ENCODE measurements at regions not wholly inside any gene's neighbourhood (a gene's known extent, or its start where the extent isn't known, plus 50 kb on each side); places are given as distances from the start of the nearest gene placed in this dataset.

DNA sequence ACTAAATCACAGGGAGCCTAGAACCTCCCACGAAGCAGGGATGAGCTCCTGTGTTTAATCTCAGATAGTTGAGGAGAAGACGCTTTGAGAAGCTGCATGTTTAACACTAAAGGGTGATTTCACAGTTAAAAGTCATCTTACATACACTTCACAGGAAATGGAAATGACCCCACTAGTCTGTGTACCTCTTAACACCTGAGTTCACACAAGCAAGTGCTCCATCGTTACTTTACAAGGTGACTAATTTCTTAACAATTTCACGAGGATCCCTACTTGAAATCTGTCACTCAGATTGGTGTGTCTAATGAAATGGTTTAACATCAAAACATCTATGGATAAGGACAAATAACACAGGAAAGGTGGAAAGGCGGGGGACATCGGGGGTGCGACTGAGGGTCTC, 93.8 kb upstream of the RPS6KA2 start:
- H3K27ac Mint-ChIP-seq, result no peak overlapping the region
- no peak for DNase-seq
- no peaks in the 10 kb centered on the region for H3K4me1 Mint-ChIP-seq
- H3K27me3 Mint-ChIP-seq, result no peaks in the 10 kb centered on the region
- ATAC-seq, result no peak
- no peaks in the 10 kb centered on the region for H3K9me3 Mint-ChIP-seq
- no peak overlapping the region for H3K4me3 Mint-ChIP-seq

GRCh38 chr6:166719019-166719418, 92.0 kb upstream of the RPS6KA2 start:
- no peaks in the 10 kb centered on the region for H3K27me3 Mint-ChIP-seq
- no peaks in the 10 kb centered on the region for H3K9me3 Mint-ChIP-seq
- ATAC-seq, result no peak
- no peak overlapping the region for H3K27ac Mint-ChIP-seq
- no peak for DNase-seq
- no peak overlapping the region for H3K4me3 Mint-ChIP-seq
- no peaks in the 10 kb centered on the region for H3K4me1 Mint-ChIP-seq

GRCh38 chr6:166718516-166718915, 91.5 kb upstream of the RPS6KA2 start:
- Mint-ChIP-seq H3K4me3 (no peak overlapping the region), H3K9me3 (no peaks in the 10 kb centered on the region), H3K27me3 (no peaks in the 10 kb centered on the region), H3K27ac (no peak overlapping the region), H3K4me1 (no peaks in the 10 kb centered on the region)
- DNase-seq (no peak), ATAC-seq (no peak)

DNA sequence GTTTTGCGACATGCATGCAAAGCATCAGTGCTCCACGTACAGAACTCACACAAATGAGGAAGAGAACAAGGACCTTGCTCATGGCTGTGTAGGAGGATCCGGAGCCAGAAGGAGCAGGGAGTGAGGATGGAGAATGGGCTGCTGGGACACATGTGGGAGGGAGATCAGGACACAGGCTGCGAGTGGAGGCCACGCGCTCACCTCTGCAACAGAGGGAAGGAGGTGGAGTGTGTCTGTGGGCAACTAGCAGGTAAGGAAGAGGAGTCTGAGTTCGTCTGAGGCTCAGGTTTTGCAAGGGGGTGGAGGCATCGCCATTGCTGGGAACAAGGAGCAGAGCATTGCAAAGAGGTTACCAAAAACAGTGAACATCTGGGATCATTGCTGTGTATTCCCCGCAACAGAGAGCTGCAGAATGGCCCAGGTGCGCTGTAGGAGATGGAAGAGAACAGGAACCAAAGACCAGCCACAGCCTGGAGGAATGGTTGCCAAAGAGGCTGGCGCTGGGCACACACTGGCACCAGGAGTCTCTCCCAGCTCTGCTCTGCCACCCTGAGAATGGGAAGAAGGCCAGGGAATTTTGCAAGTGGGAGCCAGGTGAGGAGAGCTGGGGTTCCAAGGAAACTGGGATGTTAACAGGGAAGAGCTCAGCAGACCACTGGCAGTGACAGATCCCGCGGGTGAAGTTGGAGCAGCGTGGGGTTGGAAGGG, 90.0 kb upstream of the RPS6KA2 start:
- Mint-ChIP-seq H3K9me3 (no peaks in the 10 kb centered on the region), H3K4me3 (no peak overlapping the region), H3K27me3 (no peaks in the 10 kb centered on the region), H3K27ac (no peak overlapping the region), H3K4me1 (no peaks in the 10 kb centered on the region)
- DNase-seq, result no peak
- no peak for ATAC-seq

DNA sequence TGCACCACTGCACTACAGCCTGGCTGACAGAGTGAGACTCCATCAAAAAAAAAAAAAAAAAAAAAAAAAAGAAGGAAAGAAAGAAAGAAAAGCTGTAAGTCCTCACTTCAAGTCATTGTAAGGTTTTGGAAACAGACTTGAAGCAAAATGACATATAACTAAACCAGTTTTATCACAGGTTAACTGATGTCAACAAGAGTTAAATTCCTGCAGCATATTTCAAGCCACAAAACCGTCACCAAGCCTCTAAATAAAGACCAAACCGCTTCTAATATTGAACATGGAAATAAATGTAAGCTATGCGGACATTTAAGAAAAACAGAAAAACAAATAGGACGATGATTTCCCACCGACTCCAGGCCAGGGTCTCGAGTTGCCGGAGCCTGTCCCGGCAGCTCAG, 88.9 kb upstream of the RPS6KA2 start:
- no peak for ATAC-seq
- no peak for DNase-seq
- Mint-ChIP-seq H3K9me3 (peaks cover 0 to 8% of the 10 kb centered on the region in 2 donors), H3K4me1 (no peaks in the 10 kb centered on the region), H3K27ac (no peak overlapping the region), H3K27me3 (no peaks in the 10 kb centered on the region), H3K4me3 (no peak overlapping the region)

GRCh38 chr6:166715065-166715464, 88.0 kb upstream of the RPS6KA2 start:
- DNase-seq (no peak), ATAC-seq (no peak)
- peak overlapping the region in 1 of 2 donors; percentile 85 for H3K27ac Mint-ChIP-seq
- H3K4me1 Mint-ChIP-seq, result no peaks in the 10 kb centered on the region
- H3K27me3 Mint-ChIP-seq, result no peaks in the 10 kb centered on the region
- peaks cover 0 to 15% of the 10 kb centered on the region in 2 donors for H3K9me3 Mint-ChIP-seq
- H3K4me3 Mint-ChIP-seq, result no peak overlapping the region

DNA sequence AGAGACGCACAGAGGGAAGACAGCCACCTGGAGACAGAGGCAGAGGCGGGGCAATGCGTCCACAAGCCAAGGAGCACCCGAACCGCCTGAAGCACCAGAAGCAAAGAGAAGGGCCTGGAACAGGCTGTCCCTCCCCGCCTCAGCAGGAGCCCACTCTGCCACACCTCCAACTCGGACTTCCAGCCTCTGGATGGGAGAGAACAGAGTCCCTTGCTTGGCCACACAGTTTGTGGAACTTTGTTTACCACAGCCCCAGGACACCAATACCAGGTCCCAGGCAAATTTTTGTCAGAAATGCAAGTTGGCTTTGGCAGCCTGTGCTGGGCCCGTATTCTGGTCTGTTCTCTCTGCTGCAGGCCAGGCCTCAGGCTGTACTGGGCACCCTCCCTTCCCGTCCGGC, 87.5 kb upstream of the RPS6KA2 start:
- DNase-seq (no peak), ATAC-seq (peak; percentile 5)
- no peaks in the 10 kb centered on the region for H3K4me1 Mint-ChIP-seq

GRCh38 chr6:166714187-166714510, 87.1 kb upstream of the RPS6KA2 start:
- H3K27me3 Mint-ChIP-seq, result no peaks in the 10 kb centered on the region
- no peak for ATAC-seq
- no peak for DNase-seq

More for the DNA sequence above, 87.5 kb upstream of the RPS6KA2 start:
- peaks cover 0 to 15% of the 10 kb centered on the region in 2 donors for H3K9me3 Mint-ChIP-seq
- no peak overlapping the region for H3K4me3 Mint-ChIP-seq
- H3K27ac Mint-ChIP-seq, result no peak overlapping the region
- no peaks in the 10 kb centered on the region for H3K27me3 Mint-ChIP-seq

GRCh38 chr6:166713434-166714186, 86.6 kb upstream of the RPS6KA2 start:
- ATAC-seq (no peak), DNase-seq (no peak)
- Mint-ChIP-seq H3K9me3 (peaks cover 0 to 15% of the 10 kb centered on the region in 2 donors), H3K27me3 (no peaks in the 10 kb centered on the region), H3K4me1 (no peaks in the 10 kb centered on the region), H3K4me3 (no peak overlapping the region), H3K27ac (no peak overlapping the region)

More at GRCh38 chr6:166714187-166714510, 87.1 kb upstream of the RPS6KA2 start:
- no peak overlapping the region for H3K27ac Mint-ChIP-seq
- H3K4me1 Mint-ChIP-seq, result no peaks in the 10 kb centered on the region
- H3K4me3 Mint-ChIP-seq, result no peak overlapping the region
- peaks cover 0 to 15% of the 10 kb centered on the region in 2 donors for H3K9me3 Mint-ChIP-seq

GRCh38 chr6:166712286-166713228, 85.5 kb upstream of the RPS6KA2 start:
- Mint-ChIP-seq H3K27me3 (no peaks in the 10 kb centered on the region), H3K9me3 (peaks cover 0 to 15% of the 10 kb centered on the region in 2 donors), H3K4me1 (no peaks in the 10 kb centered on the region), H3K27ac (no peak overlapping the region), H3K4me3 (no peak overlapping the region)
- ATAC-seq (no peak), DNase-seq (no peak)

- Mint-ChIP-seq H3K9me3 (peaks cover 0 to 15% of the 10 kb centered on the region in 2 donors), H3K4me3 (no peak overlapping the region), H3K27ac (no peak overlapping the region), H3K4me1 (peaks cover 7% of the 10 kb centered on the region), H3K27me3 (peaks cover 18% of the 10 kb centered on the region)
- ATAC-seq (no peak), DNase-seq (no peak)
Measured at GRCh38 chr6:166710084-166710483, 83.0 kb upstream of the RPS6KA2 start.

DNA sequence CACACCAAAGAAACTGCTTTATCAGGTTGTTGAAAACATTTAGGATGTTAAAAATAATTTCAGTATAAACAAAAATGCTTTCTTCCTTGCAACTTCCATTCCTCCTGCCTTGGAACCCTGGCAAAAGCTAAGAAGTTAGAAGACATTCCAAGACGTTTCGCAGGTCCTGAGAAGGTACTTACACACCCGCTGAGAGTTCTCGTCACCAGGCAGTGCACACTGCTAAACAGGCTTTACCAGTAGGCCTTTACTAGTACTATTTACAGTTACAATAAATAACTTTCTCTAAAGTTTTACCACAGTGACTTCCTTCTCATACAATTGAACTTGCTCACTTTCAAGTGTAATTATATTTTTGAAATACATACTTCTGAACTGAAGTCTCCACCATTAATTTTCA, 81.4 kb upstream of the RPS6KA2 start:
- ATAC-seq, result no peak
- Mint-ChIP-seq H3K9me3 (peaks cover 0 to 15% of the 10 kb centered on the region in 2 donors), H3K4me3 (no peak overlapping the region), H3K4me1 (peaks cover 7% of the 10 kb centered on the region), H3K27ac (no peak overlapping the region), H3K27me3 (peaks cover 24% of the 10 kb centered on the region)
- no peak for DNase-seq

DNA sequence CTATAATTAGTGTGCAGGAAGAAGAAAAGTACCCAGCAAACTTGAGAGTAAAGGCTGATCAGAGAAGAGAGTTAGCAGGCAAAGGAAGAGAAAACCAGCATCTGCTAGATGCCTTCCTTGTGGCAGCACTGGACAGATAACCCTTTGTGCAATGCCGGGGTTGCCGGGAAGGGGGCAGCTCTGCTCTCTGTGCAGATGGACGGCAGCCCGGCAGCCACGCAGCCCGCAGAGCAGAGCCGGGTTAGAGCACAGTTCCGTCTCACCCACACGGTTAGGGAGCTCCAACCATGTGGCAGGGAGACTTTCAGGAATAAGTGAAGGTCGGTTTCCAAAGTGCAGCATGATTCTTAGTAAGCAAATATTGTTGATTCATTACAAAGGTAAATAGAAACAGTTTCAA, 80.0 kb upstream of the RPS6KA2 start:
- peaks cover 24% of the 10 kb centered on the region for H3K27me3 Mint-ChIP-seq
- no peak overlapping the region for H3K27ac Mint-ChIP-seq
- peaks cover 7% of the 10 kb centered on the region for H3K4me1 Mint-ChIP-seq
- ATAC-seq (peak; percentile 71), DNase-seq (peak; percentile 15 to 18)
- H3K9me3 Mint-ChIP-seq, result peaks cover 0 to 15% of the 10 kb centered on the region in 2 donors
- H3K4me3 Mint-ChIP-seq, result peak overlapping the region in 1 of 2 donors; percentile 33

GRCh38 chr6:166705069-166705468, 78.0 kb upstream of the RPS6KA2 start:
- Mint-ChIP-seq H3K27me3 (peaks cover 24% of the 10 kb centered on the region), H3K4me3 (no peak overlapping the region), H3K4me1 (peaks cover 7% of the 10 kb centered on the region), H3K9me3 (peaks cover 0 to under 1% of the 10 kb centered on the region in 2 donors), H3K27ac (no peak overlapping the region)
- no peak for ATAC-seq
- DNase-seq, result no peak

GRCh38 chr6:166704171-166704570, 77.1 kb upstream of the RPS6KA2 start:
- ATAC-seq, result no peak
- peaks cover 7% of the 10 kb centered on the region for H3K4me1 Mint-ChIP-seq
- H3K27ac Mint-ChIP-seq, result no peak overlapping the region
- no peak for DNase-seq
- H3K9me3 Mint-ChIP-seq, result no peaks in the 10 kb centered on the region
- no peak overlapping the region for H3K4me3 Mint-ChIP-seq
- peaks cover 24% of the 10 kb centered on the region for H3K27me3 Mint-ChIP-seq

All from stimulated activated naive CD8-positive, alpha-beta T cell treated with anti-CD3 and anti-CD28 coated beads, Interleukin-15, amount 100 ng/mL, for 72 hours (primary cell).